Heart left ventricle (tissue), 16 donors: ENCODE measurements at regions not wholly inside any gene's neighbourhood (a gene's known extent, or its start where the extent isn't known, plus 50 kb on each side); places are given as distances from the start of the nearest gene placed in this dataset.

Source experiments
- ATAC-seq, 4 donors: fragments of 200-7000 bp; cut with Tn5 transposase; one replicate each; pipeline ENCODE4 v1.9.1; 2020 to 2022; ENCODE audit warnings: moderate library complexity in 4 of 4, mild to moderate bottlenecking in 3 of 4, moderate number of reproducible peaks in 1 of 4
- DNase-seq, 5 donors: peaks; one replicate each; pipeline ENCODE4 v3.0.0-alpha.2; 2020
- H3K27ac ChIP-seq, 12 donors: fragments of 200-600 bp; sonication (generic) in 4 of 12; one replicate each; pipeline versions ENCODE4 v1.5.0 to v1.8.0; 2016 to 2022; ENCODE audit warnings: mild to moderate bottlenecking in 2 of 12
- H3K27me3 ChIP-seq, 9 donors: fragments of 200-600 bp; sonication (generic) in 2 of 9; one replicate each; pipeline versions ENCODE4 v1.5.1 to v1.8.0; 2016 to 2022; ENCODE audit warnings: mild to moderate bottlenecking in 3 of 9
- H3K36me3 ChIP-seq, 9 donors: fragments of 200-600 bp; sonication (generic) in 2 of 9; one replicate each; pipeline versions ENCODE4 v1.5.0 to v1.8.0; 2018 to 2022; ENCODE audit warnings: mild to moderate bottlenecking in 2 of 9
- H3K4me1 ChIP-seq, 12 donors: fragments of 200-600 bp; sonication (generic) in 4 of 12; one replicate each; pipeline versions ENCODE4 v1.5.0 to v1.8.0; 2016 to 2022; ENCODE audit warnings: mild to moderate bottlenecking in 3 of 12
- H3K4me3 ChIP-seq, 12 donors: fragments of 200-600 bp; sonication (generic) in 4 of 12; one replicate each; pipeline versions ENCODE4 v1.5.0 to v1.8.0; 2017 to 2022; ENCODE audit warnings: mild to moderate bottlenecking in 9 of 12, moderate library complexity in 4 of 12
- H3K9me3 ChIP-seq, 12 donors: fragments of 200-600 bp; sonication (generic) in 4 of 12; one replicate each; pipeline versions ENCODE4 v1.5.0 to v1.8.0; 2016 to 2022; ENCODE audit warnings: mild to moderate bottlenecking in 1 of 12
- POLR2A ChIP-seq, 2 donors: fragments of 450-650 bp; IDR thresholded peaks; one replicate each; pipeline ENCODE4 v1.6.1; 2017; ENCODE audit warnings: antibody characterized with exemption in 2 of 2, mild to moderate bottlenecking in 2 of 2, moderate library complexity in 2 of 2
- WGBS, 4 donors: extraction: QIAGEN DNeasy Blood & Tissue Kit in 2 of 4; methylation state at CpG; one replicate each; pipeline versions ENCODE4 v1.1.5 to v1.1.7; 2013 to 2018; 5-methylcytosine and 5-hydroxymethylcytosine counted together
- intact Hi-C, 10 donors: fragments of 100-400 bp; cut with DNase I; formaldehyde crosslinking; loops; one replicate each; pipeline versions ENCODE4 v1.11.1 to v1.14.2; 2022
- TF ChIP-seq, protein P1 (sequence below), 12 donors: fragments of 200-600 bp; sonication (generic) in 4 of 12; IDR thresholded peaks; one replicate each; pipeline versions ENCODE4 v1.5.0 to v1.8.0; 2018 to 2022; ENCODE audit warnings: antibody characterized with exemption in 12 of 12, mild to moderate bottlenecking in 5 of 12
- donor health status: ischemic (EF 13 %, LVEDD 7.1; RV severe dilation, severe dysfunction).
- donor health status: healthy with polysubstance abuse.
- donor health status: DM: no; HTN: yes; CAD: no.
- donor health status: DM: no; HTN: no; CAD: no.
- donor health status: ischemic (EF 25% LVEDD 6.9; RV normal size, moderate dysfunction).
- donor health status: ischemic (EF 25% LVEDD 5.7; RV mildly dilated, moderate dysfunction).
- donor health status: healthy.
- donor health status: DM: yes; HTN: yes; CAD: no.
- donor health status: ischemic (EF 35%, LVEDD 5.7; RV mildly dilated, moderate dysfunction).
- donor health status: nonischemic (EF 11% LVEDD 7.7; RV severe dilation, severe dysfunction).
- donor health status: DM: yes; HTN: yes; CAD: no.
- donor health status: PGD.
- donor health status: ischemic (EF 29% LVEDD 5.4; RV normal size, mild dysfunction).
- donor health status: nonischemic (EF 23%, LVEDD 6.1; RV moderate dilation, normal function).

DNA sequence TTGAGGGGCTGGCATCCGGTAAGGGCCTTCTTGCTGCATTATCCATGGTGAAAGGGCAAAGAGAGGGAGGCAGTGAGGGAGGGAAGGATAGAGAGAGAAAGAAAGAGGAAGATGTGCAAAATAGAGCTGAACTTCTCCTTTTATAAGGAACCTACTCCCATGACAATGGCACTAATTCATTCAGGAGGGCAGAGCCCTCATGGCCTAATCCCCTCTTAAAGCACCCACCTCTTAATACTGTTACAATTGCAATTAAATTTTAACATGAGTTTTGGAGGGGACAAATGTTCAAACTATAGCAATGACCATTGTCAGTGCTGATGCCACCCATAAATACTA is 60.2 kb downstream of the CXCR4 start:
- TF ChIP-seq, protein P1, sequence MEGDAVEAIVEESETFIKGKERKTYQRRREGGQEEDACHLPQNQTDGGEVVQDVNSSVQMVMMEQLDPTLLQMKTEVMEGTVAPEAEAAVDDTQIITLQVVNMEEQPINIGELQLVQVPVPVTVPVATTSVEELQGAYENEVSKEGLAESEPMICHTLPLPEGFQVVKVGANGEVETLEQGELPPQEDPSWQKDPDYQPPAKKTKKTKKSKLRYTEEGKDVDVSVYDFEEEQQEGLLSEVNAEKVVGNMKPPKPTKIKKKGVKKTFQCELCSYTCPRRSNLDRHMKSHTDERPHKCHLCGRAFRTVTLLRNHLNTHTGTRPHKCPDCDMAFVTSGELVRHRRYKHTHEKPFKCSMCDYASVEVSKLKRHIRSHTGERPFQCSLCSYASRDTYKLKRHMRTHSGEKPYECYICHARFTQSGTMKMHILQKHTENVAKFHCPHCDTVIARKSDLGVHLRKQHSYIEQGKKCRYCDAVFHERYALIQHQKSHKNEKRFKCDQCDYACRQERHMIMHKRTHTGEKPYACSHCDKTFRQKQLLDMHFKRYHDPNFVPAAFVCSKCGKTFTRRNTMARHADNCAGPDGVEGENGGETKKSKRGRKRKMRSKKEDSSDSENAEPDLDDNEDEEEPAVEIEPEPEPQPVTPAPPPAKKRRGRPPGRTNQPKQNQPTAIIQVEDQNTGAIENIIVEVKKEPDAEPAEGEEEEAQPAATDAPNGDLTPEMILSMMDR (IDR thresholded peaks at IDR 0.05), result no peak
- no peak for TF ChIP-seq POLR2A (IDR thresholded peaks at IDR 0.05)
- Histone ChIP-seq H3K4me1 (peaks cover 0 to 33% (median 0%) of the 10 kb centered on the region in 12 donors), H3K27ac (peak overlapping the region in 1 of 12 donors; percentile 64), H3K27me3 (peaks cover 0 to 2% (median 0%) of the 10 kb centered on the region in 9 donors), H3K9me3 (no peaks in the 10 kb centered on the region), H3K36me3 (no peaks in the 10 kb centered on the region), H3K4me3 (no peak overlapping the region)
- 46 to 97% (median 50%) methylated on average over 1 of the region's 1 CpG for WGBS, 4 donors
- DNase-seq (no peak), ATAC-seq (no peak)
- intact Hi-C loops, result no loop called here

DNA sequence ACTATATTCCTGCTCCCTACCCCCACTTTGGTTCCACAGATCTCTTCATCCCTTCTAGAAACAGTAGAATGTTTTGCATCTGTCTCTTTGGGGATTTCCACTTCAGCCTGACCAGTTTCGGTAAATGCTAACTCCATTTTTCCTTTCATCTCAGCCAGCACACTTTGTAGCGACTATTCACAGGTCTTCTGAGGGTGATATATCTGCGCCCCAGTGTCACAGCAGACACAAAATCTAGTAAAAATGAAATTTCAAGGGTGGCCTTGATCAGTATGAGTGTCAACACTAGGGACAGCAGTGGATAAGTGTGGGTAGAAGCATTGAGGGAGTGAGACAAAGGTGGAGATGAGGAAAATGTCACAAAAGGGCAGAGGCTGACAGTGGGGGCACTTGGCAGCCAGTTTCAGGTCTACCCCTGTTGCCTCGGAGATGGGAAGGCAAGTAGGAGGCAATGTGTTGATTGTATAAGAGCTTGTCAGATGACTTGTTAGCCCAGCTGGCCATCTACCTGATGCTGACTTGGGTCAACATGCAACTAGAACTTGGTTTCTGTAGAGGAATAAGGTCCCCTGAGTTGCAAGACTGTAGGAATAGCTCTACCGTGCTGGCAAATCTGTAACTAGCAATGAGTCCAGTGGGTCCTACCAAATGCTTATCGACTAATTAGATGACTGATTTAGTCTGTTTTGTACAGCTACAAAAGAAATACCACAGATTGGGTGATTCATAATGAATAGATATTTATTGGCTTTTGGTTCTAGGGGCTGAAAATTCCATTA is 60.7 kb downstream of the CXCR4 start:
- ATAC-seq (no peak), DNase-seq (no peak)
- WGBS, 4 donors, result 92 to 97% (median 94%) methylated on average over 6 of the region's 6 CpGs
- no peak for TF ChIP-seq POLR2A (IDR thresholded peaks at IDR 0.05)
- TF ChIP-seq, protein P1 (IDR thresholded peaks at IDR 0.05), result no peak
- no peaks in the 10 kb centered on the region for H3K36me3 ChIP-seq
- peaks cover 0 to 35% (median 0%) of the 10 kb centered on the region in 12 donors for H3K4me1 ChIP-seq
- H3K4me3 ChIP-seq, result no peak overlapping the region
- intact Hi-C loops, result no loop called here
- H3K9me3 ChIP-seq, result no peaks in the 10 kb centered on the region
- H3K27me3 ChIP-seq, result peaks cover 0 to 2% (median 0%) of the 10 kb centered on the region in 9 donors
- peak overlapping the region in 1 of 12 donors; percentile 64 for H3K27ac ChIP-seq

DNA sequence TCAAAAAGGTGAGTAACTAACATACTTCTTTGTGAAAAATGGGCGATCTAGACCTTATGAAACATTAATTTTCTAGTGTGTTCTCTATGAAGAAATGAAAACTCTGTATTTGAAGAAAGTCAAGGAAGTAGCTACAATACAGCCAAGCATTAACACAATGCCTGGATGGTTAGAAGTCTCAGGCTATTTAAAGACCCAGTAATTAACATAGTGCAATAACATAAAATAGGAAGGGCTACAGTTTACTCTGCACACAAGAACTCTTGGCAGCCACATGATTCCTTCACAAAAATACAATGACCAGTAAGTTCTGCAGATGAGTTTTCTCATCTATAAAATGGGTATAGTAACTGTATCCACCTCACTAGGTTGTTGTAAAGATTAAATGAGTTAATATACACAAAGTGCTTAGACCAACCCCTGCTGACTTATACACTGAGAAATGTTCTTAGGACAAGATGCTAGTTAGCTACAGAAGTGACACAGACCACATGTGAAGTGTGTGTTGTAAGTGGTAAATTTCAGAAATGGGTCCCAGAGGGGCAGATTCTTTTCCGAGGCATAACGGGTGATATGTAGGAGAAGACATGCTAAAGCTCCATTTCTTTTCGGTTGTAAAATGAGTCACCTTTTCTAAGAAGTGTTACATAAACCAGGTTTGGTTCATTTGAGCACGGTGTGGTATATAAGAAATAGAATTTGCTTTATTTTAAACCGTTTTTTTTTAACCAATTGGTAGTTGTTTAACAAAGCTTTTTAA is 61.8 kb downstream of the CXCR4 start:
- H3K4me3 ChIP-seq, result no peak overlapping the region
- no peaks in the 10 kb centered on the region for H3K9me3 ChIP-seq
- WGBS, 4 donors, result 78 to 90% (median 82%) methylated on average over 6 of the region's 6 CpGs
- no peak overlapping the region for H3K27ac ChIP-seq
- peaks cover 0 to 35% (median 0%) of the 10 kb centered on the region in 12 donors for H3K4me1 ChIP-seq
- intact Hi-C loops, result no loop called here
- DNase-seq, result no peak
- TF ChIP-seq, protein P1 (IDR thresholded peaks at IDR 0.05), result no peak
- TF ChIP-seq POLR2A (IDR thresholded peaks at IDR 0.05), result no peak
- H3K27me3 ChIP-seq, result peaks cover 0 to 2% (median 0%) of the 10 kb centered on the region in 9 donors
- no peaks in the 10 kb centered on the region for H3K36me3 ChIP-seq
- no peak for ATAC-seq

DNA sequence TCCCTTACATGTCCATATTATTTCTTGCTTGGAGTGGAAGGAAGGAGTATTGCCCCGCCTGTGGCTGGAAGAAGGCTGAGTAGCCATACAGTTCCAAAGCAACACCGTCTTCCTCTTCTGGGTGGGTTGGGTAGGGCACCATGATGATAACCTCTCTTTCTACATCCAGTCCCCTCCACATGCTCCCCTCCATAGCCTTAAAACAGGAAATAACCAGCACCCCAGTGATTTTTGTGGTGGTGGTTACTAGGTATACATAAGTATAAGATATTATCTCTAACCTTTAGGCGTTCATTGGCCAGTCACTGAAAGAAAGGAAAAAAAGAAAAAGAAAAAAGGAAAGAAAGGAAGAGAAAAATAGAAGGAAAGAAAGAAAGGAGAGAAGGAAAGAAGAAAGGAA is 63.1 kb downstream of the CXCR4 start:
- ATAC-seq (no peak), DNase-seq (no peak)
- Histone ChIP-seq H3K4me3 (no peak overlapping the region), H3K27me3 (peaks cover 0 to 2% (median 0%) of the 10 kb centered on the region in 9 donors), H3K9me3 (no peaks in the 10 kb centered on the region), H3K4me1 (peaks cover 0 to 38% (median 0%) of the 10 kb centered on the region in 12 donors), H3K27ac (no peak overlapping the region), H3K36me3 (no peaks in the 10 kb centered on the region)
- intact Hi-C loops, result no loop called here
- 97 to 98% (median 97%) methylated on average over 3 of the region's 3 CpGs for WGBS, 4 donors
- TF ChIP-seq POLR2A (IDR thresholded peaks at IDR 0.05), result no peak
- TF ChIP-seq, protein P1 (IDR thresholded peaks at IDR 0.05), result no peak
